Inferior parietal cortex (tissue), 1 donor: ENCODE measurements at regions not wholly inside any gene's neighbourhood (a gene's known extent, or its start where the extent isn't known, plus 50 kb on each side); places are given as distances from the start of the nearest gene placed in this dataset.

Experiments used
- DNase-seq: peaks from one replicate; pipeline ENCODE4 v3.0.0-alpha.2; 2016; ENCODE audit errors: extremely low spot score

DNA sequence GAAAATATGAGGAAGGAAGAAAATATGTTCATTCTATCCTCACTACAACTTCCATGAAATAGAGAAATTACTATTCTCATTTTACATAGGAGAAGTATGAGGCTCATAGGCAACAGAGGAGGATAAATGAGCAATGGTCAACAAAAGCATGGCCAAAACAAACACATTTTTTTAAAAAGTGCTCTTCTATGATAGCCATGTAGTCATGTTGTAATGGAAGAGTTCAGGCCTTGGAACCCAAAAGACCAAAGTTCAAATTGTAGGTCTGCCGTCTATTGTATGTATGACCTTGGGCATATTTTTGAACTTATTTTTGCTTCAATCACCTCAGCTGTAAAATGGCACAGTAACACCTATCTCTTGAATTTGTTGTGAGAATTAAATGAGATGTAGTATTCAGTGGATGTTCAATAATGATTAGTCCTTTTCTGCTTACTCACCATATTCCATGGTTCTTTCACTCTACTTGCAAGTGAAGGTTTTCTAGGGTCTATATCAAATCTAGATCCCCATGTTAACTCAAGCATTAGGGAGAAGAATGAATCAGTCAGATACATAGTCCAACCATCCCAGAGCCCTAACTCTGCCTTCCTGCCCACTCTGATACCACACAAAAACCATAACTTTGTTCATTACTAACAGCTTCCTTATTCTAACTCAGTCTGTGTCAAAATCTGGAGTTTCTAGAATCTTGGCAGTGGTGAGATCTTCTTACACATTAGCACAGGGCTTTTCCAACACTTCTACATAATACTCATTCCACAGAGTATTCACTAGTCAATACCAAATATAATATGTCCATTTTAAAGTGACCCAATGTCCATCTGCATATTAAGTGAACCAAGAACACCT is 353.2 kb downstream of the PLPP3 start:
- DNase-seq = no peak

DNA sequence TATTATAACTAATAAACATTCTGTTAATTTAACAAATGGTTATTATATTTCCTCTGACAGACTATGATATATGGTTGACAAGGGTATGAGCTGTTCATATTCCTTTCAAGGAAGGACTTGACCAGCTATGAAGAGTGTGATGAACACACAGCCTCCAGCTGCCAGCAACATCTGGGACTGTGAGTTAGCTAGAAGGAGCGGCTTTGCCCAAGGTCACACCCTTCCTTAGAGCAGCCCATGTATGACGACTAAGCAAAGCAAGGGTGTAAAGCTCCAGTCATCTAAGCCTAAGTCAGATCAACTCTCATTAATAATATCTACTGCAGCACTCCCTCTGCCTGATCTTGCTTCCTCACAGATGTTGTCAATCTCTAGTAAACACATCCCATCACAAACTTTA is 355.4 kb downstream of the PLPP3 start:
- no peak for DNase-seq

GRCh38 chr1:56222914-56223540 is 356.3 kb downstream of the PLPP3 start:
- no peak for DNase-seq

GRCh38 chr1:56220021-56220420 is 359.3 kb downstream of the PLPP3 start:
- DNase-seq = no peak

DNA sequence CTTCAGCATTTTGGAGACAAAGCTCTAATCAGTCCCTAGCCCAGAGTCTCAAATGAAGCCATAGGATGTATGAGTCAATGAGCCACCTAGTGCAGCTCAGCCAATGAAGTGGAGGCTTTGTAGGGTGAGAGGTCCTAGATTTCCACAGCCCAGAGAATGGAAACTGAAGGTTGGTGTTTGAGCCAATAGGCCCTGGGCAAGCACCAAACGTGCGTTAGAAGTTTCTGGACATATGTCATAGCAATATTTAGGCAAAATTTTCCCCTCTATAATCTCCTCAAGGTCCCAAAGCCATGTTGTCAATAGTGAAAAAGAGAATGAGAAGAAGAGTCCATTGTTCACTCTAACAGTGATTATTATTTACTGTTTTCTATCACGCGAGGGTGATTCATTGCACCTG is 361.3 kb downstream of the PLPP3 start:
- DNase-seq = no peak

GRCh38 chr1:56216218-56216617 is 363.1 kb downstream of the PLPP3 start:
- peak; percentile 42 for DNase-seq

DNA sequence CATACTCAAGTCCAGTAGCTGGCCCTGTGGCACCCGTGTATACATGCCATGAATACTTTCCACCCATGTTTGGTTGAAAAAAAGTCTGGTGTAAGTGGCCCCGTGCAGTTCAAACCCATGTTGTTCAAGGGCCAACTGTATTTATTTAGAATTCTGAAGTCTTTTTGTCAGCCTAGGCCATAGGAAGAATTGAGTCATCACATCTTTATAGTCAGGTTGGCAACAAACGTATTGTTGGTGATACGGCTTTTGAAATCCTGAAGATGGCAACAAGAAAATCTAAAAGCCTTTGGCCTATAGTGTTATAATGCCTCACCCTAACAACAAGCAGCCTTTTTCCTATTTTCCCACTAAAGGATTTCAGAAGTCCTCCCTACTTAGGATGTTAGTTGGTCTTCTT is 363.6 kb downstream of the PLPP3 start:
- DNase-seq = peak; percentile 4

- no peak for DNase-seq
Measured at GRCh38 chr1:56215086-56215485, 364.3 kb downstream of the PLPP3 start.

GRCh38 chr1:56213068-56213467 is 366.3 kb downstream of the PLPP3 start:
- no peak for DNase-seq

- DNase-seq = no peak
Measured at GRCh38 chr1:56212143-56212542, 367.2 kb downstream of the PLPP3 start.

- DNase-seq = no peak
Measured at GRCh38 chr1:56206391-56206790, 373.0 kb downstream of the PLPP3 start.

GRCh38 chr1:56204206-56204605 is 375.2 kb downstream of the PLPP3 start:
- no peak for DNase-seq

GRCh38 chr1:56202796-56203492 is 376.4 kb downstream of the PLPP3 start:
- no peak for DNase-seq

DNA sequence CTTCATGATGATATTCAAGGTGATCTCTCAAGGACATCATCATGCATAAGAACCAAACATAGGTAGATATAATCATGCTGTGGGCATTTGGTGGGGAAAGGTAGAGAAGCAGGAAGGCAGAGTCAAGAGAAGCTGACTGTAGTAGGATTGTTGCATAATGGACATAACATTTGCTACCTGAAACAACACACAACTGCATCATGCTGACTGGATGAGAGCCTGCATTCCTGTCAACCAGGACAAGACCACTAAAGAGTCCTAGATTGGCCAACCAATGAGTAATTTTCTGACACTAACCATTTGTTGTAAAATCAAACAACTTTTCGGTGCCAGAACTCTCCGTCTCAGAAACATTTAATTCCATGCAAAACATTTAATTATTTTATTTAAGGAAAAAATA is 377.2 kb downstream of the PLPP3 start:
- DNase-seq = no peak

- DNase-seq = no peak
Measured at GRCh38 chr1:56200896-56201295, 378.5 kb downstream of the PLPP3 start.

- DNase-seq = no peak
Measured at GRCh38 chr1:56200442-56200841, 378.9 kb downstream of the PLPP3 start.

DNA sequence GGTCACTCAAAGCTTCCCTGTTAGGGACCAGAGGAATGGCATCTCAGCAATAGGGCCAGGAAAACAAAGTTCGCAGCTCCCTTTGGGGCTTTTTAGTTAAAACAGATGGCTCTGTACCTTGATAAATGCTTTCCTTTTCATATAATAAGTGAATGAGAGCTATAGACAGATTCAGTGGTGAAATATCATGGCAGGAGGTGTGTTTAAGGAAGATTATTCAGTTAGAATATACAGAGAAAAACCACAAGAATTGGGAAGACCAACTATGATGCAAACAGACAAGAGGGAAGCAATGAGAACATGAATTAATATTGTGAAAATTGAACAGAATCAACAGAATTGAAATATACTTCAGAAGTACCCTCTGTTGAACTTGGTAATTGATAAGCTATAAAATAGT is 379.4 kb downstream of the PLPP3 start:
- DNase-seq = no peak

GRCh38 chr1:56199061-56199460 is 380.3 kb downstream of the PLPP3 start:
- DNase-seq = no peak

GRCh38 chr1:56197946-56198345 is 381.4 kb downstream of the PLPP3 start:
- no peak for DNase-seq

GRCh38 chr1:56196839-56197238 is 382.5 kb downstream of the PLPP3 start:
- DNase-seq = no peak

DNA sequence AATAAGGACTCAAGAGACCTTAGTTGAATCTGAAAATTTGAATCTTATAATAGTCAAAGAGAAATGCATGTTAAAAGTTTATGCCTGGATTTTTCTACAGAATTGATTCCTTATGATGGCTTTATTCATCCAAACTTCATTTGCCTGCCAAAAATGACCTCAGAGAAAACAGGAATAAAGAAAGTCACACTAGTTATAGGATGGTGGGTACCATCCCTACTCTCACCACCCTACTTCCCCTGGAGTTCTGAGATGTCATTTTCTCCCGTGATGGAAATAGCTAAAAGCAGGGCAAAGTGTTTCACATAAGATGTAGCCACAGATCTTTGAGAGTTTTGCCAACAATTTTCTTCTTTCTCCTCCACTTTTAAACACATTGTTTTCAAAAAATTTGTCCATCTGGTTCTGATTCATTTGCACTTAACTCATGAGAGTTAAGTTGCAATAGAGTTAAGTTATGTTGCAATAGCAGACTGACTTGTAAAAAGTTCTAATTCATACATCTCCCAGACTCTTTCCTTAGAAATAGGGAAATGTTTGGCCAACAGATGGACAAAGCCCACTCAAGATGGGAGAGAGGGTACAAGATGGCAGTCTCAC is 384.6 kb downstream of the PLPP3 start:
- DNase-seq = no peak

GRCh38 chr1:56193656-56194055 is 385.7 kb downstream of the PLPP3 start:
- DNase-seq = no peak
